ENCODE measurements at regions not wholly inside any gene's neighbourhood (a gene's known extent, or its start where the extent isn't known, plus 50 kb on each side); places are given as distances from the start of the nearest gene placed in this dataset.

DNA sequence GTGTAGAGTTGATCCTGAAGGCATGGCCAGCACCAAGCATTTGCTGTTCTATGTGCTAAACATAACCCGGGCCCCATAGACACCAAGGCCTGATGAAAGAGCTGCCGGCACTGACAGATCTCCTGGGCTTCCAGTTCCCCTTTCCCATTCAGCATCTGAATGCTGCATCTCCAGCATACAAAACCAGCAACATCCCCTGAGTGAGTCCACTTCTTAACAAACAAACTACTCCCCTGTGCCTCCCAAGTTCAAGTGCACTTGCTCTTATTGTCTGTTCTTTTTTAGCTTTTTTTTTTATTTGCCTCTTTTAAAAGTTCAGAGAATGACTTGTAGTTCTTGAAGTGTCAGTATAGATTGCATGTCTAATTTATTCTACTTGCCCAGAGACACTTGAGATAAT, 156.0 kb downstream of the EDEM1 start:
- TF ChIP-seq CTCF (IDR thresholded peaks at IDR 0.05) (no peak), POLR2A (IDR thresholded peaks at IDR 0.05) (no peak)
